ENCODE measurements at regions not wholly inside any gene's neighbourhood (a gene's known extent, or its start where the extent isn't known, plus 50 kb on each side); places are given as distances from the start of the nearest gene placed in this dataset.

- TF ChIP-seq, protein P1, sequence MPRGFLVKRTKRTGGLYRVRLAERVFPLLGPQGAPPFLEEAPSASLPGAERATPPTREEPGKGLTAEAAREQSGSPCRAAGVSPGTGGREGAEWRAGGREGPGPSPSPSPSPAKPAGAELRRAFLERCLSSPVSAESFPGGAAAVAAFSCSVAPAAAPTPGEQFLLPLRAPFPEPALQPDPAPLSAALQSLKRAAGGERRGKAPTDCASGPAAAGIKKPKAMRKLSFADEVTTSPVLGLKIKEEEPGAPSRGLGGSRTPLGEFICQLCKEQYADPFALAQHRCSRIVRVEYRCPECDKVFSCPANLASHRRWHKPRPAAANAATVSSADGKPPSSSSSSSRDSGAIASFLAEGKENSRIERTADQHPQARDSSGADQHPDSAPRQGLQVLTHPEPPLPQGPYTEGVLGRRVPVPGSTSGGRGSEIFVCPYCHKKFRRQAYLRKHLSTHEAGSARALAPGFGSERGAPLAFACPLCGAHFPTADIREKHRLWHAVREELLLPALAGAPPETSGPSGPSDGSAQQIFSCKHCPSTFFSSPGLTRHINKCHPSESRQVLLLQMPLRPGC (tag by site-specific recombination; IDR thresholded peaks at IDR 0.05) = no peak
- TF ChIP-seq ZNF558 (tag by site-specific recombination; IDR thresholded peaks at IDR 0.05) (no peak), SCRT1 (tag by site-specific recombination; IDR thresholded peaks at IDR 0.05; ENCODE audit: borderline replicate concordance) (no peak), ZNF24 (tag by site-specific recombination; IDR thresholded peaks at IDR 0.05) (no peak), ZNF792 (tag by site-specific recombination; IDR thresholded peaks at IDR 0.05) (no peak), ZEB2 (tag by site-specific recombination; IDR thresholded peaks at IDR 0.05) (no peak)
- TF ChIP-seq, protein P2, sequence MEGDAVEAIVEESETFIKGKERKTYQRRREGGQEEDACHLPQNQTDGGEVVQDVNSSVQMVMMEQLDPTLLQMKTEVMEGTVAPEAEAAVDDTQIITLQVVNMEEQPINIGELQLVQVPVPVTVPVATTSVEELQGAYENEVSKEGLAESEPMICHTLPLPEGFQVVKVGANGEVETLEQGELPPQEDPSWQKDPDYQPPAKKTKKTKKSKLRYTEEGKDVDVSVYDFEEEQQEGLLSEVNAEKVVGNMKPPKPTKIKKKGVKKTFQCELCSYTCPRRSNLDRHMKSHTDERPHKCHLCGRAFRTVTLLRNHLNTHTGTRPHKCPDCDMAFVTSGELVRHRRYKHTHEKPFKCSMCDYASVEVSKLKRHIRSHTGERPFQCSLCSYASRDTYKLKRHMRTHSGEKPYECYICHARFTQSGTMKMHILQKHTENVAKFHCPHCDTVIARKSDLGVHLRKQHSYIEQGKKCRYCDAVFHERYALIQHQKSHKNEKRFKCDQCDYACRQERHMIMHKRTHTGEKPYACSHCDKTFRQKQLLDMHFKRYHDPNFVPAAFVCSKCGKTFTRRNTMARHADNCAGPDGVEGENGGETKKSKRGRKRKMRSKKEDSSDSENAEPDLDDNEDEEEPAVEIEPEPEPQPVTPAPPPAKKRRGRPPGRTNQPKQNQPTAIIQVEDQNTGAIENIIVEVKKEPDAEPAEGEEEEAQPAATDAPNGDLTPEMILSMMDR (tag by site-specific recombination; IDR thresholded peaks at IDR 0.05) = no peak
These were observed 926.3 kb downstream of the TAF11L14 start for GRCh38 chr5:18560602-18561001.

Measured in HEK293 (cell line).